ENCODE measurements at regions not wholly inside any gene's neighbourhood (a gene's known extent, or its start where the extent isn't known, plus 50 kb on each side); places are given as distances from the start of the nearest gene placed in this dataset.

- POLR2A ChIA-PET, result no interaction called here
- H3K9ac ChIP-seq (ENCODE audit: low read length), result no peak overlapping the region
Measured at GRCh38 chr13:109602356-109602755, 184.0 kb downstream of the IRS2 start.

More at GRCh38 chr13:109602356-109602755, 184.0 kb downstream of the IRS2 start:
- no peaks in the 10 kb centered on the region for H3K27me3 ChIP-seq (ENCODE audit: insufficient read depth, low read length)
- no TSS peak for BruUV-seq (replicated peaks)
- no peak for ATAC-seq
- DNase-seq (ENCODE audit: low read depth, low spot score), result no peak
- intact Hi-C loops (cut with micrococcal nuclease), result no loop called here
- ChIA-PET CTCF (no interaction called here), RAD21 (ENCODE audit: low non-redundant PET in 1 of 2, low total read pairs in 2 of 2, uncharacterized antibody in 2 of 2, unreplicated experiment in 2 of 2) (no interaction called here)
- no peaks in the 10 kb centered on the region for H3K79me2 ChIP-seq (ENCODE audit: insufficient read depth, low read length)
- no peak for TF ChIP-seq REST (IDR thresholded peaks at IDR 0.05; ENCODE audit: low read depth)
- no peak for TF ChIP-seq CEBPB (IDR thresholded peaks at IDR 0.05; ENCODE audit: low read depth)
- TF ChIP-seq POLR2A (IDR thresholded peaks at IDR 0.05; ENCODE audit: borderline replicate concordance, extremely low read depth, insufficient read depth, insufficient read length), result no peak
- TF ChIP-seq JUND (IDR thresholded peaks at IDR 0.05), result no peak
- H3K4me2 ChIP-seq (ENCODE audit: low read length), result no peak overlapping the region
- H3K4me3 ChIP-seq (replicated peaks in 1 of 2; ENCODE audit: low read depth in 1 of 2, low read length in 2 of 2), result no peak overlapping the region
- no peaks in the 10 kb centered on the region for H3K36me3 ChIP-seq (ENCODE audit: control insufficient read depth in 1 of 2, insufficient read depth in 2 of 2, low read length in 2 of 2)
- H3K27ac ChIP-seq (ENCODE audit: low read depth, low read length), result no peak overlapping the region
- H3K9me2 ChIP-seq (ENCODE audit: insufficient read depth), result no peaks in the 10 kb centered on the region
- H3K9me3 ChIP-seq (ENCODE audit: control insufficient read depth in 1 of 2, insufficient read depth in 1 of 2, low read depth in 1 of 2, low read length in 2 of 2), result no peaks in the 10 kb centered on the region
- H3K4me1 ChIP-seq (ENCODE audit: control insufficient read depth in 1 of 2, insufficient read depth in 2 of 2, low read length in 2 of 2), result no peaks in the 10 kb centered on the region
- H4K20me1 ChIP-seq (ENCODE audit: insufficient read depth), result no peaks in the 10 kb centered on the region
- no peak overlapping the region for H2AFZ ChIP-seq (ENCODE audit: low read depth, low read length, poor library complexity, severe bottlenecking)

Data from HCT116 (cell line).